ENCODE measurements at regions not wholly inside any gene's neighbourhood (a gene's known extent, or its start where the extent isn't known, plus 50 kb on each side); places are given as distances from the start of the nearest gene placed in this dataset.

GRCh38 chr2:77939370-77939769 is 417.2 kb upstream of the LRRTM4 start:
- TF ChIP-seq CTCF (IDR thresholded peaks at IDR 0.05; ENCODE audit: partially characterized antibody, unreplicated experiment), result no peak
- H3K4me3 Mint-ChIP-seq (ENCODE audit: unreplicated experiment), result no peak overlapping the region
- DNase-seq, result no peak
- no peaks in the 10 kb centered on the region for H3K27me3 Mint-ChIP-seq (ENCODE audit: unreplicated experiment)
- no peak overlapping the region for H3K27ac Mint-ChIP-seq (ENCODE audit: unreplicated experiment)
- H3K4me1 Mint-ChIP-seq (ENCODE audit: low read depth, unreplicated experiment), result no peaks in the 10 kb centered on the region
- no peaks in the 10 kb centered on the region for H3K9me3 Mint-ChIP-seq (ENCODE audit: unreplicated experiment)
- no peaks in the 10 kb centered on the region for H3K36me3 Mint-ChIP-seq (ENCODE audit: unreplicated experiment)

- Mint-ChIP-seq H3K4me3 (ENCODE audit: unreplicated experiment) (no peak overlapping the region), H3K36me3 (ENCODE audit: unreplicated experiment) (no peaks in the 10 kb centered on the region), H3K27me3 (ENCODE audit: unreplicated experiment) (no peaks in the 10 kb centered on the region), H3K27ac (ENCODE audit: unreplicated experiment) (no peak overlapping the region), H3K9me3 (ENCODE audit: unreplicated experiment) (no peaks in the 10 kb centered on the region), H3K4me1 (ENCODE audit: low read depth, unreplicated experiment) (no peaks in the 10 kb centered on the region)
- no peak for DNase-seq
- TF ChIP-seq CTCF (IDR thresholded peaks at IDR 0.05; ENCODE audit: partially characterized antibody, unreplicated experiment), result no peak
These were observed 417.6 kb upstream of the LRRTM4 start for GRCh38 chr2:77939801-77940200.

GRCh38 chr2:77954931-77955330 is 432.8 kb upstream of the LRRTM4 start:
- no peaks in the 10 kb centered on the region for H3K36me3 Mint-ChIP-seq (ENCODE audit: unreplicated experiment)
- H3K27ac Mint-ChIP-seq (ENCODE audit: unreplicated experiment), result no peak overlapping the region
- no peak for DNase-seq
- H3K9me3 Mint-ChIP-seq (ENCODE audit: unreplicated experiment), result no peaks in the 10 kb centered on the region
- peak; percentile 57 for TF ChIP-seq CTCF (IDR thresholded peaks at IDR 0.05; ENCODE audit: partially characterized antibody, unreplicated experiment)
- no peak overlapping the region for H3K4me3 Mint-ChIP-seq (ENCODE audit: unreplicated experiment)
- H3K27me3 Mint-ChIP-seq (ENCODE audit: unreplicated experiment), result no peaks in the 10 kb centered on the region
- no peaks in the 10 kb centered on the region for H3K4me1 Mint-ChIP-seq (ENCODE audit: low read depth, unreplicated experiment)

- DNase-seq, result no peak
- H3K4me3 Mint-ChIP-seq (ENCODE audit: unreplicated experiment), result no peak overlapping the region
- H3K36me3 Mint-ChIP-seq (ENCODE audit: unreplicated experiment), result no peaks in the 10 kb centered on the region
- TF ChIP-seq CTCF (IDR thresholded peaks at IDR 0.05; ENCODE audit: partially characterized antibody, unreplicated experiment), result no peak
- no peaks in the 10 kb centered on the region for H3K4me1 Mint-ChIP-seq (ENCODE audit: low read depth, unreplicated experiment)
- H3K9me3 Mint-ChIP-seq (ENCODE audit: unreplicated experiment), result no peaks in the 10 kb centered on the region
- H3K27ac Mint-ChIP-seq (ENCODE audit: unreplicated experiment), result no peak overlapping the region
- H3K27me3 Mint-ChIP-seq (ENCODE audit: unreplicated experiment), result peaks cover 2% of the 10 kb centered on the region
These were observed 440.8 kb upstream of the LRRTM4 start for GRCh38 chr2:77962943-77963342.

- no peaks in the 10 kb centered on the region for H3K4me1 Mint-ChIP-seq (ENCODE audit: low read depth, unreplicated experiment)
- no peak overlapping the region for H3K4me3 Mint-ChIP-seq (ENCODE audit: unreplicated experiment)
- H3K27me3 Mint-ChIP-seq (ENCODE audit: unreplicated experiment), result no peaks in the 10 kb centered on the region
- H3K9me3 Mint-ChIP-seq (ENCODE audit: unreplicated experiment), result peaks cover 7% of the 10 kb centered on the region
- H3K36me3 Mint-ChIP-seq (ENCODE audit: unreplicated experiment), result peaks cover 5% of the 10 kb centered on the region
- DNase-seq, result no peak
- TF ChIP-seq CTCF (IDR thresholded peaks at IDR 0.05; ENCODE audit: partially characterized antibody, unreplicated experiment), result no peak
- H3K27ac Mint-ChIP-seq (ENCODE audit: unreplicated experiment), result no peak overlapping the region
These were observed 455.4 kb upstream of the LRRTM4 start for GRCh38 chr2:77977471-77978063.
